Aorta (tissue), 5 donors: ENCODE measurements at regions not wholly inside any gene's neighbourhood (a gene's known extent, or its start where the extent isn't known, plus 50 kb on each side); places are given as distances from the start of the nearest gene placed in this dataset.

Source experiments
- ATAC-seq: fragments of 200-7000 bp; cut with Tn5 transposase; one replicate; pipeline ENCODE4 v1.9.1; 2022; ENCODE audit warnings: moderate library complexity; ENCODE audit not compliant: low FRiP score
- DNase-seq, 2 donors: peaks; one replicate each; pipeline ENCODE4 v3.0.0-alpha.2; 2020
- H3K27ac ChIP-seq, 2 donors: one replicate each; pipeline ENCODE4 v1.5.1; 2013; ENCODE audit warnings: low read length in 2 of 2, mild to moderate bottlenecking in 2 of 2, moderate library complexity in 2 of 2, control low read depth in 1 of 2, inconsistent platforms in 1 of 2, low read depth in 1 of 2
- H3K27me3 ChIP-seq, 2 donors: one replicate each; pipeline ENCODE4 v1.6.1; 2013; ENCODE audit warnings: control low read depth in 1 of 2, low read length in 1 of 2, mild to moderate bottlenecking in 1 of 2, moderate library complexity in 1 of 2; ENCODE audit not compliant: insufficient read depth in 2 of 2, control insufficient read depth in 1 of 2
- H3K36me3 ChIP-seq, 2 donors: one replicate each; pipeline ENCODE4 v1.6.1; 2013; ENCODE audit warnings: control low read depth in 1 of 2, low read length in 1 of 2, mild to moderate bottlenecking in 1 of 2; ENCODE audit not compliant: insufficient read depth in 2 of 2, control insufficient read depth in 1 of 2
- H3K4me1 ChIP-seq, 2 donors: one replicate each; pipeline ENCODE4 v1.6.1; 2013; ENCODE audit warnings: low read length in 2 of 2, control low read depth in 1 of 2, mild to moderate bottlenecking in 1 of 2, moderate library complexity in 1 of 2; ENCODE audit not compliant: insufficient read depth in 2 of 2, control insufficient read depth in 1 of 2
- H3K4me3 ChIP-seq, 2 donors: one replicate each; pipeline ENCODE4 v1.5.1; 2013; ENCODE audit warnings: low read length in 2 of 2, control low read depth in 1 of 2, mild to moderate bottlenecking in 1 of 2
- H3K9me3 ChIP-seq: one replicate; pipeline ENCODE4 v1.6.1; 2013; ENCODE audit warnings: mild to moderate bottlenecking, low read length; ENCODE audit not compliant: control insufficient read depth
- WGBS, 2 donors: extraction: QIAGEN DNeasy Blood & Tissue Kit; methylation state at CpG; one replicate each; pipeline ENCODE4 v1.1.7; 2013; 5-methylcytosine and 5-hydroxymethylcytosine counted together
- intact Hi-C, 2 donors: fragments of 100-400 bp; cut with DNase I; formaldehyde crosslinking; loops; one replicate each; pipeline versions ENCODE4 v1.14.2 to v1.15.0; 2022
- donor health status: healthy with polysubstance abuse.
- donor health status: Bipolar disorder and iron deficiency.
- donor health status: DM: no; HTN: no; CAD: no.
- donor health status: DM: no; HTN: no; CAD: no.
- donor health status: DM: yes; HTN: yes; CAD: no.

- no peaks in the 10 kb centered on the region for H3K27me3 ChIP-seq
- ATAC-seq (no peak), DNase-seq (peak in 1 of 2 donors; percentile 30)
- no peaks in the 10 kb centered on the region for H3K9me3 ChIP-seq
- H3K27ac ChIP-seq = no peak overlapping the region
- intact Hi-C loops = no loop called here
- no peak overlapping the region for H3K4me3 ChIP-seq
- 27 to 58% methylated on average over 10 of the region's 10 CpGs for WGBS, 2 donors
- no peaks in the 10 kb centered on the region for H3K4me1 ChIP-seq
- no peaks in the 10 kb centered on the region for H3K36me3 ChIP-seq
Observed at GRCh38 chr5:2169430-2169808, 286.7 kb upstream of the IRX4 start.

GRCh38 chr5:2168601-2169429 lies 286.1 kb upstream of the IRX4 start:
- 59 to 62% methylated on average over 24 of the region's 24 CpGs for WGBS, 2 donors
- H3K36me3 ChIP-seq = no peaks in the 10 kb centered on the region
- DNase-seq (peak in 1 of 2 donors; percentile 51), ATAC-seq (no peak)
- H3K27me3 ChIP-seq = no peaks in the 10 kb centered on the region
- H3K4me3 ChIP-seq = no peak overlapping the region
- H3K9me3 ChIP-seq = no peaks in the 10 kb centered on the region
- intact Hi-C loops = no loop called here
- H3K4me1 ChIP-seq = no peaks in the 10 kb centered on the region
- no peak overlapping the region for H3K27ac ChIP-seq

GRCh38 chr5:2167671-2168070 lies 284.9 kb upstream of the IRX4 start:
- Histone ChIP-seq H3K4me1 (no peaks in the 10 kb centered on the region), H3K9me3 (no peaks in the 10 kb centered on the region), H3K27ac (no peak overlapping the region), H3K27me3 (no peaks in the 10 kb centered on the region), H3K4me3 (no peak overlapping the region), H3K36me3 (no peaks in the 10 kb centered on the region)
- WGBS, 2 donors = 86 to 87% methylated on average over 11 of the region's 11 CpGs
- no peak for ATAC-seq
- intact Hi-C loops = no loop called here
- DNase-seq = peak in 1 of 2 donors; percentile 28

- DNase-seq (peak in 1 of 2 donors; percentile 43), ATAC-seq (no peak)
- whole genome bisulfite sequencing, 2 donors = 75 to 80% methylated on average over 6 of the region's 6 CpGs
- no peaks in the 10 kb centered on the region for H3K4me1 ChIP-seq
- H3K9me3 ChIP-seq = no peaks in the 10 kb centered on the region
- no peak overlapping the region for H3K27ac ChIP-seq
- H3K36me3 ChIP-seq = no peaks in the 10 kb centered on the region
- H3K4me3 ChIP-seq = no peak overlapping the region
- H3K27me3 ChIP-seq = no peaks in the 10 kb centered on the region
- intact Hi-C loops = no loop called here
Observed at GRCh38 chr5:2166979-2167377, 284.3 kb upstream of the IRX4 start.

- Histone ChIP-seq H3K4me1 (no peaks in the 10 kb centered on the region), H3K27me3 (no peaks in the 10 kb centered on the region), H3K4me3 (no peak overlapping the region), H3K9me3 (no peaks in the 10 kb centered on the region), H3K27ac (no peak overlapping the region), H3K36me3 (no peaks in the 10 kb centered on the region)
- ATAC-seq (no peak), DNase-seq (peak in 1 of 2 donors; percentile 49)
- intact Hi-C loops = no loop called here
- 79% methylated on average over 17 of the region's 17 CpGs for WGBS, 2 donors
Observed at GRCh38 chr5:2166306-2166978, 283.7 kb upstream of the IRX4 start.

GRCh38 chr5:2165615-2166305 lies 283.0 kb upstream of the IRX4 start:
- Histone ChIP-seq H3K27ac (no peak overlapping the region), H3K27me3 (no peaks in the 10 kb centered on the region), H3K4me3 (no peak overlapping the region), H3K9me3 (no peaks in the 10 kb centered on the region), H3K36me3 (no peaks in the 10 kb centered on the region), H3K4me1 (no peaks in the 10 kb centered on the region)
- intact Hi-C loops = no loop called here
- 69 to 72% methylated on average over 11 of the region's 11 CpGs for WGBS, 2 donors
- ATAC-seq = no peak
- DNase-seq = peak in 1 of 2 donors; percentile 12

GRCh38 chr5:2165203-2165602 lies 282.5 kb upstream of the IRX4 start:
- no peaks in the 10 kb centered on the region for H3K36me3 ChIP-seq
- no peak overlapping the region for H3K27ac ChIP-seq
- no peaks in the 10 kb centered on the region for H3K9me3 ChIP-seq
- 60 to 61% methylated on average over 15 of the region's 15 CpGs for WGBS, 2 donors
- intact Hi-C loops = no loop called here
- no peaks in the 10 kb centered on the region for H3K4me1 ChIP-seq
- ATAC-seq (no peak), DNase-seq (peak in 1 of 2 donors; percentile 64)
- no peak overlapping the region for H3K4me3 ChIP-seq
- no peaks in the 10 kb centered on the region for H3K27me3 ChIP-seq

GRCh38 chr5:2164586-2164985 lies 281.9 kb upstream of the IRX4 start:
- intact Hi-C loops = no loop called here
- no peak overlapping the region for H3K4me3 ChIP-seq
- no peak for ATAC-seq
- no peaks in the 10 kb centered on the region for H3K27me3 ChIP-seq
- WGBS, 2 donors = 45 to 56% methylated on average over 13 of the region's 13 CpGs
- no peak overlapping the region for H3K27ac ChIP-seq
- no peaks in the 10 kb centered on the region for H3K9me3 ChIP-seq
- no peak for DNase-seq
- no peaks in the 10 kb centered on the region for H3K4me1 ChIP-seq
- H3K36me3 ChIP-seq = no peaks in the 10 kb centered on the region
